HCT116 (cell line): ENCODE measurements at regions not wholly inside any gene's neighbourhood (a gene's known extent, or its start where the extent isn't known, plus 50 kb on each side); places are given as distances from the start of the nearest gene placed in this dataset.

Experiments
- CBX3 ChIP-seq: IDR thresholded peaks from 2 replicates; pipeline ENCODE4 v1.6.1; 2012; ENCODE audit warnings: low read depth
- CTCF ChIP-seq, 3 experiments: fragments of 200-600 bp in 1 of 3; sonication (generic) in 1 of 3; IDR thresholded peaks in 2 of 3; conservative IDR thresholded peaks in 1 of 3; 2 replicates each; pipeline ENCODE4 v1.5.1; 2012 to 2017; ENCODE audit warnings: low read depth in 2 of 3, low read length in 2 of 3, antibody characterized with exemption in 1 of 3, borderline replicate concordance in 1 of 3, control low read depth in 1 of 3, mild to moderate bottlenecking in 1 of 3, mixed read lengths in 1 of 3, mixed run types in 1 of 3, moderate library complexity in 1 of 3; ENCODE audit not compliant: insufficient read depth in 1 of 3
- JUND ChIP-seq: IDR thresholded peaks from 2 replicates; pipeline ENCODE4 v1.6.1; 2012
- MAX ChIP-seq: IDR thresholded peaks from 2 replicates; pipeline ENCODE4 v1.6.1; 2012
- POLR2AphosphoS5 ChIP-seq: IDR thresholded peaks from 2 replicates; pipeline ENCODE4 v1.6.1; 2011; ENCODE audit warnings: mild to moderate bottlenecking, low read depth, low read length, moderate library complexity
- ZBTB33 ChIP-seq: IDR thresholded peaks from 2 replicates; pipeline ENCODE4 v1.6.1; 2011; ENCODE audit warnings: mild to moderate bottlenecking, low read length, moderate library complexity; ENCODE audit not compliant: insufficient replicate concordance; ENCODE audit errors: extremely low read depth

- no peak for TF ChIP-seq CTCF (IDR thresholded peaks at IDR 0.05 in 2 of 3, conservative IDR thresholded peaks at IDR 0.05 in 1 of 3; ENCODE audit: borderline replicate concordance in 1 of 3, insufficient read depth in 1 of 3, low read depth in 2 of 3, low read length in 2 of 3)
- TF ChIP-seq POLR2AphosphoS5: no peak
- no peak for TF ChIP-seq CBX3
- no peak for TF ChIP-seq MAX
- no peak for TF ChIP-seq JUND
- no peak for TF ChIP-seq ZBTB33
Observed at GRCh38 chr4:14545807-14546206, 456.5 kb upstream of the CPEB2 start.
